Stimulated activated CD4-positive, alpha-beta T cell treated with anti-CD3 and anti-CD28 coated beads, Interleukin-2, amount 100 ng/mL, for 48 hours (primary cell): ENCODE measurements at regions not wholly inside any gene's neighbourhood (a gene's known extent, or its start where the extent isn't known, plus 50 kb on each side); places are given as distances from the start of the nearest gene placed in this dataset.

Experiments used
- DNase-seq, 2 donors: peaks; one replicate each; pipeline ENCODE4 v3.0.0-alpha.2; 2020

DNA sequence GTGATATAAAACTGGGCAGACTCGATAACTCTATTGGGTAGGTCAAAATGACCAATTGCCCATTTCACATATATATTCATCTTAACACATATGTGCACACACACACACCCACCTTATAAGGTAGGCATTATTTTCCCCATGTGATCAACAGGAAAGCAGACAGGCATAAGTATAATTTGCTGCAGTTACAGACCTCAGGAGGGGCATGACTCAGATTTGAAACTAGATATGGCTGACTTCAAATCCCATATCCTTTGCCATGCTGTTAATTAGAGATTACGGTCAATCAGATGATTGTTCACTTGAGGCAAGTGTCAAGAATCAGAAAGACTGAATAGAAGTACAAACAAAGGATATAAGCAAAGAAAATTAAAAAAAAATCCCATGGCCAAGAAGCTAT lies 910.6 kb downstream of the NTRK3 start:
- DNase-seq = no peak

DNA sequence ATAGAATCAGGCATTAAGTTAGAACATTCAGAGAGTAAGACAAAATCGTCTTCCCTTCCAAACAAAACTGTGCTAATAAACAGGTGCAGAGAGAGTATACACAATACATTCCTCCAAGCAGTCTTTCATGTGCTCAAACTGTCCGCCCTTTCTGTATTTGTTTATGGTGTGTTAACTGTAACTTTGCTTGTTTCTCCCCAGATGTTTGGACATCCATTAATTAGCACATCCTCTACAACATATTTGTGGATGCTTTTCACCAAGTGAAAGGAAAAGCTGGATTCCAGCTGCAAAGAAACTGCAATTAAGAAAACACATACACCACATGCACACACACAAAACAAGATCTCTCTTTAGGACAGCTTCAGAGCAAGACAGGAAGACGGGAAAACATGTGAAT lies 912.6 kb downstream of the NTRK3 start:
- DNase-seq = no peak

DNA sequence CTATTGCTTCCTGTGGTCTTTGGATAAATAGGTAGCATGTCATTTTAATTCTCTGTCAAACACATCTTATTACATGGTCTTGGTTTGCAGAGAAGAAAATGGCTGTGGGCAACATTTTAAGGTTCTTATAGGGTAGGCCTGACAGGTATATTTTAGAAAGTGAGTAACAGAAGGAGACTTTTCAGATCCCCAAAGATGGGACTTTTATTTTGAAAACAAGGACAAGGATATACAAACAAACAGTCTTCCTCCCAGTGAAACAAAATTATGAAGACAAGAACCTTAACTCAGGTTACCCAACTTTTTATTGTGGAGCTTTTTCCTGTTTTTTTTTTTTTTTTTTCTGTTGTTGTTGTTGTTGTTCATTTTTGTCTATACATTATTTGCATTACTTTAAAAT lies 916.2 kb downstream of the NTRK3 start:
- no peak for DNase-seq

DNA sequence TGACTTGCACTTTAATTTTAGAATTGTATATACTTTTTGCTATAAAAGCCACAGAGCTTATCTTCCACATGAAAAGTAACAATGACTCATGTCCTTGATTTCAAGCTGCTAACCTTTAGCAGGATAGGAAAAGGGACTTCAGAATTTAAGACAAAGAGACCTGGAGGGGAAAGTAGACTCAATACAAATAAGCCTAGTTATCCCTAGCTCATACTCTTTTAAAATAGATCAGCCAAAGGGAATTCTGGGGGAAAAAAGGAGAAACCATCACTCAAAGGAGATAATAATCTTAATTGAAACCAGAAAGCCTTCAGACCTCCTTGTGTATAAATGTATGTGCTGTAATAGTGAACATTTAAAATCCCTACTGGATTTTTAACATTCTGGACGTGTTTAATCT lies 930.3 kb downstream of the NTRK3 start:
- DNase-seq = no peak

DNA sequence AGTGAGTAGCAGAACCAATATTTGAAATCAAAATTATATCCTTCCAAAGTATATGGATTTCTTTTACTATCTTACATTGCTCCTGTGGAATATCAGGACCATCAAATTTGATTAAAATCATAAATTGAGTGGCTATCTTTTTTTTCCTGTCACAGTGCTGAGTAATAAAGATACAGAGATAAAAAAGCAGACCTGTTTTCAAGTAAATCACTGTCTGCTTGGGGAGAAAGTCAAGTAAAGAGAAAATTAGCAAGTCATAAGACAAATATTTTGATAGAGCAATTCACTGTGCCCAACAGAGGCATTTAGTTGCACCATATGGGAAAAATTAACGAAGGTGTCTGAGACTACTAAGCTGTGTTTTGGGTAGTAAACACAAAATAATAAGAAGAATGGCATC lies 933.7 kb downstream of the NTRK3 start:
- no peak for DNase-seq

DNA sequence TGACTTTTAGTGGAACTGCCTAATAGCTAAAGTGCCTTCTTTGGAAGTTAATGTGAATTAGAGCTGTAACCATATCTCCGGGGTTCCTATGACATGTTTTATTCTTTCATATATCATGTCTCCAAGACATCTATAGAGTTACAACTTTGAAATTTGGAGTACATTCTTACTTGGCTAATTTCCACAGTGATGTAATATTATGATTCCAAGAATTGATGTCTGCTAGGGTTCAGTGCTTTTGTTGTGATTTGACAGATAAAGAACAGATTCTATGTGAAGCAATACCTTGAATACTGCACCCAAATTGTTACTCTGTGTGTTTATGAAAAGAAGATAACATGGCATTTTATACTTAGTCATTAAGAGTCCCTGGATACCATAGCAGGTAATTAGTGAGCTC lies 934.3 kb downstream of the NTRK3 start:
- DNase-seq = no peak

DNA sequence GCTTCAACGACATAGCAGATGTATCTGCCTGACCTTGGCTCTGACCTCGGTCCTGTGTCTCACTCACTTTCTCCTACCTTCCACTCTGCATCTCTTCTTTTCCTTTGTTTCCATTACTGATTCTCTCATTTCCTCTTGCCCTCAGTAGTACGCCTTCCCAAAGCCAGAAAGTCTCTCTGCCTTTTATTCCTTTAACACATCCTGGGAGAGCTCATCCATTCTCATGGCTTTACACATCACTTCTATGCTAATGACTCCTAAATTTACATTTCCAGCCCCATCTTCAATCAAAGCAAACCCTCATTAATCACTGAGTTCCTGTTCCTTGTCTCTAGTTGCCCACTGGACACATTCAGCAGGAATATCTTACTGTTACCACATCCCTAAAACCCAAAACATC lies 938.6 kb downstream of the NTRK3 start:
- DNase-seq = no peak

DNA sequence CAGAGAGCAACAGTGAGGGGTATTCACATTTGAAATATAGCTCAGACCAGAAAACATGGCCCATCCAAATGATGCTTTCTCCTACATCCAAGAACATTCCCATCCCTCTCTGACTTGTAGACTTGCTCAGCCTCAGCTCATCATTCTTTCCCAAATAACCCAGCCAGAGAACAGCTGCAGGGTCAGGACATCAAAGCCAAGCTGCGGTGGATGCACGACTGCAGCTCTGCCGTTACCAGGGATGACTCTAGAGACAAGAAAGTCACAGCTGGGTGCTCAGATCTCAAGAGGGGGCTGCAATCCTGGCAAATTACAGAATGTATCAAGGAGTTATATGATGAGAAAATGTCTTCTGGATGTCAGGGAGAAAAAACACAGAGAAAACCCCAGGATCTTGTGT lies 944.3 kb downstream of the NTRK3 start:
- no peak for DNase-seq

GRCh38 chr15:87300146-87300545 lies 956.4 kb downstream of the NTRK3 start:
- no peak for DNase-seq

DNA sequence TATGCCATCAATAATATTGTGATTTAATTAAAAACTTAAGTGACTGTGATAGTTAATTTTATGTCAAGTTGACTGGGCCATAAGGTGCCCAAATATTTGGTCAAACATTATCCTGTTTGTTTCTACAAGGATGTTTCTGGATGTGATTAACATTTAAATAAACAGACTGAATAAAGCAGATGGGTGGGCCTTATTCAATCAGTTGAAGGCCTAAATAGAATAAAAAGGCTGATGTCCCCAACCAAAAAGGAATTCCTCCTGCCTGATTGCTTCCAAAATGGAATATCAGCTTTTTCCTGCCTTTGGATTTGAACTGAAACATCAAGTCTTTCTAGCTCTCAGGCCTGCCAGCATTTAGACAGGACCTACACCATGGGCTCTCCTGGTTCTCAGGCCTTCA lies 961.7 kb downstream of the NTRK3 start:
- no peak for DNase-seq

DNA sequence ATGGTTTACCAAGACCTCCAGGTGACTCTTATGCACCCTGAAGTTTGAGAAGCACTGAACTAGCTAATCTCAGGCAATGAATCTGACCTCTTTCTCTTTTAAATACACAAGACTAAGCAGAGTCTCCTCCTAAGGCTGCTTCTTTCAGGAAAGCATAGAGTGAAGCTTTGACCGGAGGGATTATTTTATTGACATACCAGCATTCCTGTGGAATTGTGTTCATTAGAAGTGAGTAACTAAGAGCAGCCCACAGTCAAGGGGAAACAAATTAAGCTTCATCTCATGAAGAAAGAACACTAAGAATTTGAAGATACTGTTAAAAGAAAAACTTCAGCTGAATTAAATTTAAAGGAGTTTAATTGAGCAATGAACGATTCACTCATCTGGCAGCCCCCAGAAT lies 963.5 kb downstream of the NTRK3 start:
- no peak for DNase-seq

DNA sequence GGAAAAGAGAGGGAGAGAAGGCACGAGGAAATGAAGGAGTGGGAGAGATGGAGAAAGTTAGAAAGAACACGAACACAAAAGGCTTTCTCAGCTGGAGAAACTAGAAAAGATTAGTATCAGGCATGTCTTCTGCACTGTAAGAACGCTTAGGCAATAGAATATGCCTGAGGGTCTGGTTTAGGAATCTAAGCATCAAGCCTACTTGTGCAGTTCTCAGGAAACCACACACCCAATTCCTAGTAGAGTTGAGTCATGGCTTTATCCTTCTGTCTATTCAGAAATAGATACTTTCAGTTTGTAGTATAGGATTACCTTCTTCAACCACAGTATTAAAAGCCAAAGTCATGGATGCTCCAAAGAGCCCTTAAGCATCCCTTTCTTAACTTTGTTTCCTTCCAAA lies 969.4 kb downstream of the NTRK3 start:
- DNase-seq = no peak

DNA sequence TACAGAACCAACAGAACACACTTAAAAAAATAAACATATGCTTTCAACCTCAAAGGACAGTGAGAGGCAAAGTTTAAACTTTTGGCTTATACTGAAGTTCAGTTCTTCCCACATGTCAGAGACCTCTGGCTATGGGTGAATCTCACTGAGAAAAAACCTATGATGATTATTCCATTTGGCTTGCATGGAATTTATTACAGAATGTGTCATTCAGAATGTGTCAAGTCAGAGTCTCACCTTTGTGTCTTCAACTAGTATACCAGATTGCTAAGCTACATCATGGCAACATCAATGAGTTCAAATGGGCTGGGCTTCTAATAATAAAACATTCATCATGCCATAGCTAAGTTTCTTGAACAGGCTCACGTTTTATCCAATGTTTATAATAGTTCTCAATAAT lies 987.0 kb downstream of the NTRK3 start:
- DNase-seq = no peak

DNA sequence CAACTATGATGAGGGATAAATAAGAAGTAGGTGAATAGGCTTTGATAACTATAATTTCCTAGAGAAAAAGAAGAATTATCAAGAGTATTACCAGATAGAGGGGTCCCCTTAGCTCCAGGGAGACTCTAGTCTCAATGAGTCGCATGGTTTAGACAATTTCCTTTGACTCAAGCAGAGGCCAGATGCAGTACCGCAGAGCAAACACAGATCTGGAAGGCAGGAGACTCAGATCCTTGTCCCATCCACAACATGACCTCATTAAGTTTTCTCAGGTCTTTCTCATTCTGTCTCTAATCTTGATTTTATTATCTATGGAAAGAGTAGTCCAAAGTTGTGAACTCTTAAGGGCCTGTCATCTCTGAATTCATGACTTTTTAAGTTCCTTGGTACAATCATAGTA lies 987.9 kb downstream of the NTRK3 start:
- no peak for DNase-seq

DNA sequence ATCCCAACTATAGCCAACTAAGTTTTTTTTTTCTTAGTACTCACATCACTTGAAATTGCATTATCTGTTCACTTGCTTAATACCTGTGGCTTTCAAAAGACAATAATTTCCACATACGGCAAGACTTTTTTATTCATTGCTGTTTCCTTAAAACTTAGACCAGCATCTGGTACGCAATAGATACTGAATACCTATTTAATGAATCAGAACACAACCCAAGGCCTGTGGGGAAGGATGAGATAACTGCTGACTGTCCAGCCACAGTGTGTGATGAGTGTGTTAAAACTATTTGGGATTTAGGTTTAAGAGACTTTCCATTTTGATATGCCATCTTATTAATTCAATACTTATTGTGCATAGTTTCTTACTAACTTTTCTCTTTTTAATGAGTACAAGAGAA lies 988.7 kb downstream of the NTRK3 start:
- no peak for DNase-seq

- DNase-seq = no peak
Observed at GRCh38 chr15:87263871-87264270, 992.7 kb downstream of the NTRK3 start.

GRCh38 chr15:87263296-87263695 lies 993.2 kb downstream of the NTRK3 start:
- no peak for DNase-seq

- no peak for DNase-seq
Observed at GRCh38 chr15:87245592-87245991, 1010.9 kb downstream of the NTRK3 start.

DNA sequence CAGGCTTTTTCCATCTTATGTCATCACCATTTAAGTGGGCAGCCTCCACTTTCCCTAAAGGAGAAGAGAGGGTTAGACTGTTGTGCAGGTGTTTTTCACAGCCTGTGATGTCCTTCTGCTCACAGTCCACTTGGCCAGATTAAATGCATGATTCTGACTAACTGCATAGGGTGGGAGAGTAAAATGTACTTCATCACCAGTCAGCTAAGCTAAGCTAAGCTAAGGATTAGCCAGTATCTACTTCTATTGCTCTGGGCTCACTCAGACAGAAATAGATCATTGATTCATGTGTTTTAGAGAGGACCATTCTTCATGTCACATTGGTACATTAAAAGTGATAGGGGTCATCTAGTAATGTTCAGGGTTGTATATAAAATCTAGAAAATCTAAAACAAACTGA lies 1013.1 kb downstream of the NTRK3 start:
- no peak for DNase-seq

DNA sequence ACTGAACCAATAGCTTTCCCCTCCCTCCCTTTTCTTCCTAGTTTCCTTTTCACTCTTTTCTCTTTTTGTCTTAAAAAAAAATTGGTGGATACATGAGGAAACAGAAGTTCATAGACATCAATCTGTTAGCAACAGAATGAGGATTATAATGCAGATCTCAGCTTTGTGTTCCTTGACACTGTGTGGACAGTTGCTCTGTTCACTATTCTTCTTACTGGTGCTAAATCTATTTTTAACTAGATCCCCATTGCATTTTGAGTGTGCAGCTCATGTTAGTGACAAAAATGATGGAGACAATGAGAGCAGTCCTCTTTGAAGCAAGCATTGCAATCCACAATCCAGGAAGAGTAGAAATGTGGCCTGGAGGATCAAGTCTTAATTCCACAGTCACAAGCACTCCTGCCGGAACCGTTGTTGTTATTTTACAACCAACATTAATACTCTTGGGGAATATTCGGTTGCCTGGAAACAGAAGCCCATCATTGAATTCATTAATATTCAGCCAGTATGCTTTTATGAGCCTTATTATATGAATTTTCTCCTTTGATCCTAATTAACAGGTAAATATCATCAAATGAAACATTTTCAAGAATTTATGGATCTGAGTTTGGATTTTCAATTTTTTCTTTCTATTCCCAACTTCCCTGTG lies 1016.8 kb downstream of the NTRK3 start:
- no peak for DNase-seq

DNA sequence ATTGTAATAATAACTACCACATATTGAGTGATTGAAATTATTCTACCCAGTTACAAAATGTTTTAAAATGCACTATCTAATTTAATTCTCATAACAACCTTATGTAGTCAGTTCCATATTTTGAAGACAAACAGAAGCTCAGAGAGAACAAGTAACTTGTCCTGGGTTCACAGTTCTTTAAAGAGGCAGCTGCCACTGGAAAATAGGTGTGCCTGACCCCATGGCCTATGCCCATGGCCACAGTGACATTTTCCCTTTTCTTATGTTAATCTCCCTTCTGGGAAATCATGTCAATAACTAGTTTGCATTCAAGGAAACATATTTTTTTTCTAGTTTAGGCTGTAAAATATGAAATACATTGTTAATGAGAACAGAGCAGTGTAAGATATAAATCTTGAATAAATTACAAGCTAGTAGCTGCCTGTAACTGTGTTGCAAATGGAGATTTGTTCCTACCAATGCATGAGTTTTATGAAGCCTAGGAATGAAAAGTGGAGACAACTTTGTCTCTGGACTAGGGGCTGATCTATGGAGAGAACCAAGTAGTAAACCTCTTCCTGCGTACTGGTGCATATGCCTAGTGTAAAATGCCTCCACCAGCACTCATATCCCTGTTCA lies 1018.0 kb downstream of the NTRK3 start:
- DNase-seq = no peak

DNA sequence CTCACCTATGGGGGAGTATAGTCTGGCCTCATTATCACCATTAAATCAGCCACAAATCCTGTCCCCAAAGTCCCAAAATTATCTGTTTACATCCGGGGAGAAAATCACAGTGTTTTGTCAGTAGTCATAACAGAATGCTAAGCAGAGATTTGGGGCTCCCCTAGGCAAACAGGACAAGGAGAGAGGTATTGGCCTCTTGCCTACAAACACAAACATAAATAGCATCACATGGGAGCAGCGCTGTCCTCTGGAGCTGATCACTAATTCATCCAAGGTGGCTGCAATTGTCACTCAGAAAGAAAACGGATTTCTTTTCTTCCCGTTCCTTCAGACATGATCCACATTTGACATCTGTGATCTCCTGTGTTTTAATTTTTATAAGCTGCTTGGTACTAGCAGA lies 1028.1 kb downstream of the NTRK3 start:
- DNase-seq = no peak

DNA sequence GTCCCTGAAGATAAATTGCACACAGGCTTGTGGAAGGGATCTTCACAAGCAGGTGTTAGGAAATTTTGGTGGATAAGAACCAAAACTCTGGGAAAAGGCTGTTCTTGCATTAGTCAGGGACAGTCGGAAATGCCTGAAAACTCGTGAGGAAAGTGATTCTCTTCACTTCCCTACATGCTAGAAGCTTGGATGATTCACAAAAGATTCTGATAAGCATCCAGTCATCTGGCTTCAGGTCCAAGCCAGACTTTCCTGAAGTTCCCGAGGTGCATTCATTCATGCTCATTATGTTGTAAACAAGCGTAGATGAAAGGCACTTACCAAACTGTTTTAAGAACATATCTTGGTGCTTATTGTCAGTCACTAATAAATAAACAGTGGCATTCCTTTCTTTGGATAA lies 1028.7 kb downstream of the NTRK3 start:
- DNase-seq = no peak

DNA sequence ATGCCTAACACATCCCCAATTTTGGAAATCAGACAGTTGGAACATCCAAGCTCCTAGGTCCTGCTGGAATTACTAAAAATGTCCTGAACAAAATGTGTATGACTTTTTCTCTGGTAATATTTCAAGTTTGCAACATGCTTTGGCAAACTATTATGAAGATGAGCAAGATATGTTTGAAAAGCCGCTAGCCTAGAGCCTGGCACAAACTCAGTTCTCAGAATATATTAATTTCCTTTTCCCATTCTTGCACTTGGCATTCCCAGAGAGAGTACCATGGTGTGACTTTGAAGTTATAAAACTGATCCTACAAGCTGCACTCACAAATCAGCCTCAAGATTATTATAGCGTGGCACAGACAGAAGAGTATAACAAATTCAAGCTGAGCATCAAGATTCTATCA lies 1031.1 kb downstream of the NTRK3 start:
- DNase-seq = no peak

- no peak for DNase-seq
Observed at GRCh38 chr15:87224404-87224803, 1032.1 kb downstream of the NTRK3 start.
